Keratinocyte (primary cell): ENCODE measurements at regions not wholly inside any gene's neighbourhood (a gene's known extent, or its start where the extent isn't known, plus 50 kb on each side); places are given as distances from the start of the nearest gene placed in this dataset.

Experiments
- DNase-seq: peaks from one replicate; pipeline ENCODE4 v3.0.0-alpha.2; 2011; ENCODE audit warnings: low read depth, missing footprints, low spot score
- FAIRE-seq: peaks from 2 replicates; lab custom pipeline; 2011; peaks lifted over from hg19 to GRCh38; lab: Jason Lieb, UNC
- H2AFZ ChIP-seq: 2 replicates; pipeline ENCODE4 v1.6.0; 2012; ENCODE audit warnings: low read length, control low read depth, inconsistent platforms; ENCODE audit not compliant: control insufficient read depth
- H3K27ac ChIP-seq: 2 replicates; pipeline ENCODE4 v1.5.1; 2011; ENCODE audit warnings: low read length; ENCODE audit not compliant: control insufficient read depth, insufficient read depth
- H3K27me3 ChIP-seq: 3 replicates; pipeline ENCODE4 v1.6.0; 2011; ENCODE audit warnings: low read length; ENCODE audit not compliant: control insufficient read depth, insufficient read depth; ENCODE audit errors: extremely low read depth
- H3K36me3 ChIP-seq, 2 experiments: 2 replicates in 1 of 2; 3 replicates in 1 of 2; pipeline ENCODE4 v1.5.1; 2011; ENCODE audit warnings: low read length in 2 of 2, mild to moderate bottlenecking in 1 of 2; ENCODE audit not compliant: control insufficient read depth in 2 of 2, insufficient read depth in 2 of 2; ENCODE audit errors: extremely low read depth in 1 of 2
- H3K4me1 ChIP-seq: 3 replicates; pipeline ENCODE4 v1.5.1; 2011; ENCODE audit warnings: low read length; ENCODE audit not compliant: control insufficient read depth, insufficient read depth; ENCODE audit errors: extremely low read depth
- H3K4me2 ChIP-seq: 3 replicates; pipeline ENCODE4 v1.6.0; 2011; ENCODE audit warnings: low read depth, low read length; ENCODE audit not compliant: control insufficient read depth, insufficient read depth; ENCODE audit errors: extremely low read depth
- H3K4me3 ChIP-seq, 3 experiments: fragments of 200-600 bp in 1 of 3; sonication (generic) in 1 of 3; 2 replicates in 2 of 3; 3 replicates in 1 of 3; pipeline ENCODE4 v1.5.1; 2011 to 2016; ENCODE audit warnings: low read length in 3 of 3, mild to moderate bottlenecking in 3 of 3, control low read depth in 2 of 3, inconsistent platforms in 1 of 3, low read depth in 1 of 3, mixed read lengths in 1 of 3, mixed run types in 1 of 3, moderate library complexity in 1 of 3; ENCODE audit not compliant: control insufficient read depth in 2 of 3, insufficient read depth in 2 of 3; ENCODE audit errors: extremely low read depth in 1 of 3
- H3K79me2 ChIP-seq: 2 replicates; pipeline ENCODE4 v1.6.0; 2012; ENCODE audit warnings: low read length; ENCODE audit not compliant: control insufficient read depth, insufficient read depth
- H3K9ac ChIP-seq: 3 replicates; pipeline ENCODE4 v1.6.0; 2011; ENCODE audit warnings: low read length; ENCODE audit not compliant: control insufficient read depth, insufficient read depth; ENCODE audit errors: extremely low read depth
- H3K9me1 ChIP-seq: 3 replicates; pipeline ENCODE4 v1.6.0; 2011; ENCODE audit warnings: low read length; ENCODE audit not compliant: control insufficient read depth, insufficient read depth; ENCODE audit errors: extremely low read depth
- H3K9me3 ChIP-seq: 2 replicates; pipeline ENCODE4 v1.5.1; 2012; ENCODE audit warnings: low read depth, low read length; ENCODE audit not compliant: control insufficient read depth
- H4K20me1 ChIP-seq: 3 replicates; pipeline ENCODE4 v1.6.0; 2011; ENCODE audit warnings: low read length; ENCODE audit not compliant: control insufficient read depth, insufficient read depth; ENCODE audit errors: extremely low read depth
- EZH2 ChIP-seq: IDR thresholded peaks from one replicate; pipeline ENCODE4 v1.6.1; 2012; ENCODE audit warnings: inconsistent platforms, mild to moderate bottlenecking, low read length, moderate library complexity
- dilution Hi-C: fragments of 300-500 bp; cut with MboI; formaldehyde crosslinking; loops from one replicate; pipeline ENCODE4 v1.7.0; 2020; ENCODE audit warnings: low sequenced_read_pairs; ENCODE audit not compliant: extremely low pct_ligation_motif_present
- TF ChIP-seq, protein P1 (sequence below), 3 experiments: IDR thresholded peaks in 1 of 3; conservative IDR thresholded peaks in 1 of 3; optimal IDR thresholded peaks in 1 of 3; 2 replicates in 2 of 3; 3 replicates in 1 of 3; pipeline versions ENCODE3 to v1.5.1; 2011; ENCODE audit warnings: low read length in 3 of 3, mild to moderate bottlenecking in 3 of 3, moderate library complexity in 2 of 3, control low read depth in 1 of 3, inconsistent platforms in 1 of 3; ENCODE audit not compliant: insufficient read depth in 2 of 3; ENCODE audit errors: extremely low read depth in 1 of 3

DNA sequence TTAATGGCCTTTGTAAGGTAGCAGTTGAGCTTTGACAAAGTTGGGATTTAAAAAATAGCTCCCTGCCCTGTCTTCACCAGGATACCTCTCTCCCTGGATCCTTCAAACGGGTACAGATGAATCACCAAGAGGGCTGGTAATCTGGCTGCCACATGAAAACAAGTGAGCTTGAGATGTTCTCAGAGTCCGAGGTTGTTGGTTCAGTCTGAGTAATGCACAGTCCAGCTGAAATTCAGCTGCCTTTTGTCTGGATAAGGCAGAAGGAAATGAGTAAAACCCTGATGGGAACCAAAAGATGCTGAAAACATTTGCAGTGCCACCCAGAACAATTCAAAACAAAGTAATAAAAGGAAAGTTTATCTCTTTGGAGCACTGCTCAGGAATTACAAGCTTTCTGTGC is 86.8 kb downstream of the GJA1 start:
- H3K4me3 ChIP-seq, result no peak overlapping the region
- no peaks in the 10 kb centered on the region for H4K20me1 ChIP-seq
- peak overlapping the region; percentile 16 for H2AFZ ChIP-seq
- FAIRE-seq, result peak; percentile 94
- H3K4me2 ChIP-seq, result peak overlapping the region; percentile 70
- H3K79me2 ChIP-seq, result no peaks in the 10 kb centered on the region
- no peaks in the 10 kb centered on the region for H3K9me3 ChIP-seq
- no peak overlapping the region for H3K9ac ChIP-seq
- H3K9me1 ChIP-seq, result no peaks in the 10 kb centered on the region
- no peaks in the 10 kb centered on the region for H3K27me3 ChIP-seq
- peak overlapping the region; percentile 20 for H3K27ac ChIP-seq
- peak; percentile 26 for DNase-seq
- H3K36me3 ChIP-seq, result no peaks in the 10 kb centered on the region
- peaks cover 13% of the 10 kb centered on the region for H3K4me1 ChIP-seq
- dilution Hi-C loops, result no loop called here
- TF ChIP-seq, protein P1, sequence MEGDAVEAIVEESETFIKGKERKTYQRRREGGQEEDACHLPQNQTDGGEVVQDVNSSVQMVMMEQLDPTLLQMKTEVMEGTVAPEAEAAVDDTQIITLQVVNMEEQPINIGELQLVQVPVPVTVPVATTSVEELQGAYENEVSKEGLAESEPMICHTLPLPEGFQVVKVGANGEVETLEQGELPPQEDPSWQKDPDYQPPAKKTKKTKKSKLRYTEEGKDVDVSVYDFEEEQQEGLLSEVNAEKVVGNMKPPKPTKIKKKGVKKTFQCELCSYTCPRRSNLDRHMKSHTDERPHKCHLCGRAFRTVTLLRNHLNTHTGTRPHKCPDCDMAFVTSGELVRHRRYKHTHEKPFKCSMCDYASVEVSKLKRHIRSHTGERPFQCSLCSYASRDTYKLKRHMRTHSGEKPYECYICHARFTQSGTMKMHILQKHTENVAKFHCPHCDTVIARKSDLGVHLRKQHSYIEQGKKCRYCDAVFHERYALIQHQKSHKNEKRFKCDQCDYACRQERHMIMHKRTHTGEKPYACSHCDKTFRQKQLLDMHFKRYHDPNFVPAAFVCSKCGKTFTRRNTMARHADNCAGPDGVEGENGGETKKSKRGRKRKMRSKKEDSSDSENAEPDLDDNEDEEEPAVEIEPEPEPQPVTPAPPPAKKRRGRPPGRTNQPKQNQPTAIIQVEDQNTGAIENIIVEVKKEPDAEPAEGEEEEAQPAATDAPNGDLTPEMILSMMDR (optimal IDR thresholded peaks at IDR 0.05 in 1 of 3, IDR thresholded peaks at IDR 0.05 in 1 of 3, conservative IDR thresholded peaks at IDR 0.05 in 1 of 3; ENCODE audit: extremely low read depth in 1 of 3, insufficient read depth in 2 of 3, low read length in 3 of 3), result no peak
- TF ChIP-seq EZH2, result no peak

DNA sequence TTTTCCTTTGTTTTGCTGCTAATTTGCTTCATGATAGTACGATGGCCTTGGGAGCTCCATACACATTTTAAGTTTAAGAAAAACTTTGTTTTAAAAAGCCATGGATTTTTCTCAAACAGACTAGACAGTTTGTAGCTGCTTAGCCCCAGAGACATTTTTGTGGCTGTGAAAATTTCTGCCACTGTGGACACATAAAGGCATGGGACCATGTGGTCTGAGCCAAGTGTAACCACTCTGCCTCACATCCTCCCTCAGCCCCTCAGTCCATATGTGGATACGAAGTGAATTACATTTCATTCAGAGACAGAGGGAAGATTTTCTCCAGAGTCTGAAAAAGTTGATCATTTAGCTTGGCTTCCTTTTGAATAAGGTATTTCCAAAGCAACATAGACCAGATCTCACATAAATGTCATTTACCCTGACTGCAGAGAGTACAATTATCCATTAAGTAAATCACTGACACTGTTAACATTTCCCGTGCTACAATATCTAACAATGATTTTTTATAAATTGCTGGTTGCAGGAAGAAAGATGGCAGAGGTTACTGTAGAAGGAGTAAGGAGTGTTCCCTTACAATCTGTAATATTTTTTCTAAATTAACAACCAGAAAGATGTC is 87.4 kb downstream of the GJA1 start:
- H3K9me1 ChIP-seq, result no peaks in the 10 kb centered on the region
- FAIRE-seq (no peak), DNase-seq (no peak)
- no peaks in the 10 kb centered on the region for H4K20me1 ChIP-seq
- no peak overlapping the region for H3K4me2 ChIP-seq
- no peaks in the 10 kb centered on the region for H3K79me2 ChIP-seq
- no peaks in the 10 kb centered on the region for H3K9me3 ChIP-seq
- H3K4me3 ChIP-seq, result no peak overlapping the region
- H3K27ac ChIP-seq, result no peak overlapping the region
- H3K36me3 ChIP-seq, result no peaks in the 10 kb centered on the region
- H3K4me1 ChIP-seq, result peaks cover 13% of the 10 kb centered on the region
- TF ChIP-seq, protein P1 (optimal IDR thresholded peaks at IDR 0.05 in 1 of 3, IDR thresholded peaks at IDR 0.05 in 1 of 3, conservative IDR thresholded peaks at IDR 0.05 in 1 of 3; ENCODE audit: extremely low read depth in 1 of 3, insufficient read depth in 2 of 3, low read length in 3 of 3), result no peak
- TF ChIP-seq EZH2, result no peak
- H2AFZ ChIP-seq, result peak overlapping the region; percentile 16
- dilution Hi-C loops, result no loop called here
- H3K9ac ChIP-seq, result no peak overlapping the region
- no peaks in the 10 kb centered on the region for H3K27me3 ChIP-seq
